Naive B cell (primary cell): ENCODE measurements at regions not wholly inside any gene's neighbourhood (a gene's known extent, or its start where the extent isn't known, plus 50 kb on each side); places are given as distances from the start of the nearest gene placed in this dataset.
A peak's percentile ranks its signal among the peaks of the same experiment; 100 is the strongest.
"Not testable (repeated sequence)": the region's sequence is repeated elsewhere in the genome, so short reads cannot be mapped to it uniquely, and the experiment has no call there.

Experiments
- ATAC-seq, 2 donors: fragments of 150-1000 bp; cut with Tn5 transposase; 2 replicates each; pipeline ENCODE4 v1.10.0; 2021; ENCODE audit warnings: low read depth in 2 of 2, mild to moderate bottlenecking in 2 of 2, moderate library complexity in 2 of 2
- DNase-seq: peaks from one replicate; pipeline ENCODE4 v3.0.0; 2022
- H3K27ac Mint-ChIP-seq, 6 donors: one replicate each; pipeline ENCODE4 v1.8.0; 2020 to 2022; ENCODE audit warnings: mild to moderate bottlenecking in 6 of 6, mixed read lengths in 6 of 6, moderate library complexity in 5 of 6, inconsistent platforms in 2 of 6
- H3K27me3 Mint-ChIP-seq, 3 donors: one replicate each; pipeline ENCODE4 v1.8.0; 2021 to 2022; ENCODE audit warnings: mixed read lengths in 3 of 3, mild to moderate bottlenecking in 1 of 3
- H3K36me3 Mint-ChIP-seq, 2 donors: one replicate each; pipeline ENCODE4 v1.8.0; 2020 to 2022; ENCODE audit warnings: mixed read lengths in 2 of 2, inconsistent platforms in 1 of 2, mild to moderate bottlenecking in 1 of 2
- H3K4me1 Mint-ChIP-seq, 3 donors: one replicate each; pipeline ENCODE4 v1.8.0; 2020 to 2022; ENCODE audit warnings: mixed read lengths in 3 of 3, inconsistent platforms in 1 of 3, mild to moderate bottlenecking in 1 of 3, moderate library complexity in 1 of 3
- H3K4me3 Mint-ChIP-seq, 8 donors: one replicate each; pipeline ENCODE4 v1.8.0; 2020 to 2022; ENCODE audit warnings: mild to moderate bottlenecking in 8 of 8, mixed read lengths in 8 of 8, moderate library complexity in 8 of 8, inconsistent platforms in 2 of 8
- H3K9me3 Mint-ChIP-seq, 7 donors: one replicate each; pipeline ENCODE4 v1.8.0; 2020 to 2022; ENCODE audit warnings: mixed read lengths in 7 of 7, mild to moderate bottlenecking in 5 of 7, inconsistent platforms in 2 of 7, moderate library complexity in 1 of 7

GRCh38 chr15:53210653-53211052 lies 420.5 kb upstream of the ONECUT1 start:
- Mint-ChIP-seq H3K36me3 (no peaks in the 10 kb centered on the region), H3K27me3 (peaks cover 0 to 1% (median 0%) of the 10 kb centered on the region in 3 donors), H3K4me1 (no peaks in the 10 kb centered on the region), H3K27ac (no peak overlapping the region), H3K4me3 (no peak overlapping the region), H3K9me3 (peaks cover 0 to 6% (median 3%) of the 10 kb centered on the region in 7 donors)
- no peak for ATAC-seq
- DNase-seq: no peak

DNA sequence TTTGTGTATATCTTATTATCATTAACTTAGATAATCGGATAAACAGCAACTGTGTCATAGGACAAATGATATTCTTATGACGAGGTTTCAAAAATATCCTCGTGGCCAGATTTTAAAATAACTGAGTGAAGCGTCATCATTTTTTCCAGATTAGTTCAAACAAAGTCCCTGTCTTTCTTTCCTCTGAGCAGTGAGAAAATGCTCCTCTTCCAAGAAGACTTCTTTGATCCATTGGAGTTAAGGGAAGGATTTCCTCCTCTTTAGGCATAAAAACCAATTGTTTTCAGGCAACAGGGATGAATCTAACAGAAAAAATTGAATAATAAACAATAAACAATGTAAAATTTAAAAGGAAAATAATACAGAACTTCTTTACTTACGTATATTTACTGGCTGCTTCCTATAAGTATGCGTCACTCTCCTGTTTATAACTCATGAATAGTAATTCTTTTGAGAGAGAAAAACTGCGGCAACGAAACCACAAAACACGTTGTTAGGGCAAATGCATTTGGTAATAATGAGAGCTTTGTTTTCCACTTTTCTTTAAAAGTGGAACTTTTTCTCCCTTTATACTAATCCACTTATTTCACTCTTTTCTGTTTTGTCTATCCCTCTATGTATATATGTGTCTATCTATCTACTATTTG lies 419.4 kb upstream of the ONECUT1 start:
- H3K4me3 Mint-ChIP-seq: no peak overlapping the region
- no peaks in the 10 kb centered on the region for H3K4me1 Mint-ChIP-seq
- no peak overlapping the region for H3K27ac Mint-ChIP-seq
- ATAC-seq (no peak), DNase-seq (no peak)
- H3K9me3 Mint-ChIP-seq: peaks cover 0 to 6% (median 3%) of the 10 kb centered on the region in 7 donors
- no peaks in the 10 kb centered on the region for H3K36me3 Mint-ChIP-seq
- no peaks in the 10 kb centered on the region for H3K27me3 Mint-ChIP-seq

GRCh38 chr15:53208751-53209150 lies 418.6 kb upstream of the ONECUT1 start:
- Mint-ChIP-seq H3K4me1 (no peaks in the 10 kb centered on the region), H3K36me3 (no peaks in the 10 kb centered on the region), H3K27me3 (no peaks in the 10 kb centered on the region), H3K27ac (no peak overlapping the region), H3K4me3 (no peak overlapping the region), H3K9me3 (peaks cover 0 to 6% (median 3%) of the 10 kb centered on the region in 7 donors)
- no peak for ATAC-seq
- no peak for DNase-seq

GRCh38 chr15:53203454-53203853 lies 413.3 kb upstream of the ONECUT1 start:
- DNase-seq (no peak), ATAC-seq (no peak)
- peaks cover 0 to 6% (median under 1%) of the 10 kb centered on the region in 3 donors for H3K27me3 Mint-ChIP-seq
- no peak overlapping the region for H3K27ac Mint-ChIP-seq
- H3K9me3 Mint-ChIP-seq: peaks cover 0 to 6% (median 3%) of the 10 kb centered on the region in 7 donors
- peaks cover 0 to 7% (median 0%) of the 10 kb centered on the region in 3 donors for H3K4me1 Mint-ChIP-seq
- H3K4me3 Mint-ChIP-seq: no peak overlapping the region
- H3K36me3 Mint-ChIP-seq: no peaks in the 10 kb centered on the region

DNA sequence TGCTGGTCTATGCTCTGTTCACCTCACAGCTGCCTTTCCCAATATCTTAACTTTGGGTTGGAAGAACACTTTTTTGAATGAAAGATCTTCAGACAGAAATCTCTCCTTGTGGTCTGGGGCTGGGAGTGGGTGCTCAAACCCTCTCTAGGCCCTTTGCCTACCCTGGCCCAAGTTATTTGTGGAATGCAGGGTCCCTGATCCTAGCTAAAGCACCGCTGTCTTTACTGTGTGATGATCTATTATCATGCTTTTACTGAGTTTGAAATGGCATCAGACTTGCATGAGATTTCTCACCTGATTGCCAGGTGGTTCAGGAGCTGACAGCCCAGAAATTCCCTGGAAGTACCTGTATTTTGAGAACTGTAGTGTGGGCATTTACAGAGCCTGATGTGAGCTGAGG lies 412.7 kb upstream of the ONECUT1 start:
- H3K4me3 Mint-ChIP-seq: no peak overlapping the region
- H3K9me3 Mint-ChIP-seq: peaks cover 0 to 6% (median 3%) of the 10 kb centered on the region in 7 donors
- peaks cover 0 to 7% (median 0%) of the 10 kb centered on the region in 3 donors for H3K4me1 Mint-ChIP-seq
- ATAC-seq (no peak), DNase-seq (no peak)
- peaks cover 0 to 6% (median 6%) of the 10 kb centered on the region in 3 donors for H3K27me3 Mint-ChIP-seq
- H3K36me3 Mint-ChIP-seq: no peaks in the 10 kb centered on the region
- H3K27ac Mint-ChIP-seq: no peak overlapping the region

DNA sequence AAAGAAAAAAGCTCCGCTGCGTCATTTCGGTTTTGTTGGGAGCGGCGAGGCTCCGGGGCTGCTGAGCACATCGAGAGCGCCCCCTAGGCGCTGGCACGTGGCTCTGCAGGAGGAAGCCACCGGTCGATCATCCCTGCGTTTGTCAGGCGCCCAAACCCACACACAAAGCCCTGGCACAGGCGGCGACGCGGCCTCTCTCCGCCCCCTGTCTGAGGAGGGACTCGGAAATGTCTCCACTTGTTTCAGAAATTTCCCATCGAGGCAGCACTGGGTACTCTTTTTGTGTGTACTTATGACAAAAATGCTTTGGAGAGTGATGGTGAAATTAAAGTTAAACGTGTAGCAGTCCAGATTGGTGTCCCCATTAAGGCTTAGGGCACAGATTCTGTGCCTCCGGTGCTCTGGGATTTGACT lies 407.3 kb upstream of the ONECUT1 start:
- ATAC-seq: no peak
- DNase-seq: peak; percentile 3
- Mint-ChIP-seq H3K4me1 (peaks cover 0 to 13% (median 7%) of the 10 kb centered on the region in 3 donors), H3K27ac (no peak overlapping the region), H3K4me3 (peak overlapping the region in 1 of 8 donors; percentile 54), H3K36me3 (peaks cover 0 to 4% of the 10 kb centered on the region in 2 donors), H3K9me3 (peaks cover 0 to 6% (median 0%) of the 10 kb centered on the region in 7 donors), H3K27me3 (peaks cover 4 to 13% (median 10%) of the 10 kb centered on the region in 3 donors)

GRCh38 chr15:53196788-53197187 lies 406.7 kb upstream of the ONECUT1 start:
- Mint-ChIP-seq H3K36me3 (peaks cover 0 to 7% of the 10 kb centered on the region in 2 donors), H3K9me3 (peaks cover 0 to 9% (median 0%) of the 10 kb centered on the region in 7 donors), H3K27ac (no peak overlapping the region), H3K4me1 (peaks cover 0 to 9% (median 7%) of the 10 kb centered on the region in 3 donors), H3K27me3 (peaks cover 8 to 13% (median 10%) of the 10 kb centered on the region in 3 donors), H3K4me3 (no peak overlapping the region)
- DNase-seq (no peak), ATAC-seq (no peak)

GRCh38 chr15:53196242-53196641 lies 406.1 kb upstream of the ONECUT1 start:
- peaks cover 8 to 13% (median 10%) of the 10 kb centered on the region in 3 donors for H3K27me3 Mint-ChIP-seq
- peaks cover 0 to 7% (median 6%) of the 10 kb centered on the region in 3 donors for H3K4me1 Mint-ChIP-seq
- H3K27ac Mint-ChIP-seq: no peak overlapping the region
- H3K4me3 Mint-ChIP-seq: no peak overlapping the region
- peaks cover 0 to 7% of the 10 kb centered on the region in 2 donors for H3K36me3 Mint-ChIP-seq
- H3K9me3 Mint-ChIP-seq: peaks cover 0 to 9% (median 0%) of the 10 kb centered on the region in 7 donors
- ATAC-seq (no peak), DNase-seq (no peak)

DNA sequence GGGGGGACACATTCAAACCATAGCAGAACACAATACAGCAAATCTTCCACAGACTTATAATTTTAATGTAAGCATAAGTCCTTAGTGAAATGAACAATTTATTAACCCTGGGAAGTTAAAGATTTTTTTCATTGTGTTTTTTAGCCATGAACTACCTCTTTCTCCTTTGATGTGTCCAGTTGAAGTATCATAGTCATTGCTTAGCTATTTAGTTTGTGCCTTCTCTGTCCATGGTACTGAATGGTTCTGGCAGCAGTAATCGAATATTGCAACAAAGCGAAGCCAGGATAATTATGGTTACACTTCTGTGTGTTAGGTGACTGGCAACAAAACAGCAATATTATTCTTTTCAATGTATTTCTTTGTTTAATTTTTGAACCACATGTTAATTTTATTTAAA lies 403.0 kb upstream of the ONECUT1 start:
- Mint-ChIP-seq H3K9me3 (peaks cover 0 to 9% (median 2%) of the 10 kb centered on the region in 7 donors), H3K4me1 (peaks cover 0 to 7% (median 6%) of the 10 kb centered on the region in 3 donors), H3K27me3 (peaks cover 4 to 16% (median 8%) of the 10 kb centered on the region in 3 donors), H3K27ac (no peak overlapping the region), H3K36me3 (peaks cover 0 to 7% of the 10 kb centered on the region in 2 donors), H3K4me3 (no peak overlapping the region)
- DNase-seq (no peak), ATAC-seq (no peak)

DNA sequence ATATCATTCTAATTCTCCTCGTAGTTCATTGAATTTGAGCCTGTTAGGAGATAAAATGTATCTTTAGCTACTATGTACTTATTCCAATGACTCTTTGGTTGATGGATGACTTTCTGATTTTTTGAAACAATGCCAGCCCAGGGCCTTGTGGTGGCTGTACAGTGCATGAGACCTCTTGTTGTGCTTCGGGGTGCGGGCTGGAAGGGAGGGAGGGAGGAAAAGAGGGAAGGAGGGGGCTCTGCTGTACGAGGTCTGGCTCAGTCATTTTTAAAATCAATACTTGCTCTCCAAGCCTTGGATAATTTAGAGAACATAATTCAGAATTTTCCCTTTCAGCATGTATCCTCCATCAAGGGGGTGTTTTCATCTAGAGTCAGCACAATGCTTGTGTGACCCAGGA lies 399.7 kb upstream of the ONECUT1 start:
- H3K27me3 Mint-ChIP-seq: peaks cover 0 to 11% (median 8%) of the 10 kb centered on the region in 3 donors
- no peaks in the 10 kb centered on the region for H3K4me1 Mint-ChIP-seq
- H3K36me3 Mint-ChIP-seq: peaks cover 0 to 7% of the 10 kb centered on the region in 2 donors
- H3K9me3 Mint-ChIP-seq: peaks cover 2 to 21% (median 8%) of the 10 kb centered on the region in 7 donors
- DNase-seq (no peak), ATAC-seq (no peak)
- H3K4me3 Mint-ChIP-seq: peak overlapping the region in 1 of 8 donors; percentile 4
- no peak overlapping the region for H3K27ac Mint-ChIP-seq

- not testable (repeated sequence) for H3K27ac Mint-ChIP-seq, ATAC-seq, DNase-seq, H3K4me3 Mint-ChIP-seq, H3K4me1 Mint-ChIP-seq, H3K36me3 Mint-ChIP-seq
- Mint-ChIP-seq H3K27me3 (peaks cover 3 to 14% (median 8%) of the 10 kb centered on the region in 3 donors), H3K9me3 (peaks cover 2 to 28% (median 13%) of the 10 kb centered on the region in 7 donors)
Measured at GRCh38 chr15:53183449-53183848, 393.3 kb upstream of the ONECUT1 start.

GRCh38 chr15:53171571-53171970 lies 381.4 kb upstream of the ONECUT1 start:
- no peaks in the 10 kb centered on the region for H3K4me1 Mint-ChIP-seq
- H3K9me3 Mint-ChIP-seq: peaks cover 0 to 2% (median 0%) of the 10 kb centered on the region in 7 donors
- no peak for ATAC-seq
- peaks cover 7 to 22% (median 8%) of the 10 kb centered on the region in 3 donors for H3K27me3 Mint-ChIP-seq
- no peaks in the 10 kb centered on the region for H3K36me3 Mint-ChIP-seq
- no peak for DNase-seq
- no peak overlapping the region for H3K4me3 Mint-ChIP-seq
- no peak overlapping the region for H3K27ac Mint-ChIP-seq

- Mint-ChIP-seq H3K36me3 (no peaks in the 10 kb centered on the region), H3K9me3 (peaks cover 0 to 1% (median 0%) of the 10 kb centered on the region in 7 donors), H3K27me3 (peaks cover 4 to 16% (median 9%) of the 10 kb centered on the region in 3 donors), H3K27ac (no peak overlapping the region), H3K4me3 (no peak overlapping the region), H3K4me1 (no peaks in the 10 kb centered on the region)
- DNase-seq: no peak
- no peak for ATAC-seq
Measured at GRCh38 chr15:53166684-53167201, 376.6 kb upstream of the ONECUT1 start.
